H1 (cell line): ENCODE measurements at regions not wholly inside any gene's neighbourhood (a gene's known extent, or its start where the extent isn't known, plus 50 kb on each side); places are given as distances from the start of the nearest gene placed in this dataset.

Experiments used
- CTCF ChIA-PET: fragments of 300-600 bp; sonication (Branson Sonifier 250); formaldehyde crosslinking; loops from one replicate; lab custom pipeline; 2021; ENCODE audit not compliant: partially characterized antibody; lab: Charles Lee
- POLR2A ChIA-PET: fragments of 300-600 bp; sonication (Branson Sonifier 250); formaldehyde crosslinking; loops from one replicate; lab custom pipeline; 2021; ENCODE audit warnings: inconsistent platforms; ENCODE audit not compliant: partially characterized antibody; lab: Charles Lee
- DNase-seq, 2 experiments: peaks; one replicate each; pipeline versions ENCODE4 v3.0.0 to v3.0.0-alpha.2; 2010 to 2022; ENCODE audit warnings: low spot score in 2 of 2, low read depth in 1 of 2, mixed read lengths in 1 of 2
- FAIRE-seq: peaks from 2 replicates; lab custom pipeline; 2011; peaks lifted over from hg19 to GRCh38; lab: Jason Lieb, UNC
- H2AFZ ChIP-seq: 2 replicates; pipeline ENCODE4 v1.8.1; 2012; ENCODE audit warnings: low read length, inconsistent platforms
- H2AK5ac ChIP-seq: 2 replicates; pipeline ENCODE4 v1.6.1; 2013; ENCODE audit warnings: low read depth, low read length
- H2BK120ac ChIP-seq: replicated peaks from 2 replicates; pipeline ENCODE3; 2013; ENCODE audit warnings: low read depth, low read length, inconsistent platforms
- H2BK12ac ChIP-seq: 2 replicates; pipeline ENCODE4 v1.6.1; 2013; ENCODE audit warnings: low read depth, low read length
- H2BK15ac ChIP-seq: 2 replicates; pipeline ENCODE4 v1.6.1; 2013; ENCODE audit warnings: low read length
- H2BK20ac ChIP-seq: 2 replicates; pipeline ENCODE4 v1.6.1; 2013; ENCODE audit warnings: low read length
- H2BK5ac ChIP-seq: 2 replicates; pipeline ENCODE4 v1.6.1; 2013; ENCODE audit warnings: low read depth, low read length
- H3K14ac ChIP-seq: 2 replicates; pipeline ENCODE4 v1.6.1; 2013; ENCODE audit warnings: inconsistent platforms; ENCODE audit not compliant: insufficient read length
- H3K18ac ChIP-seq: 2 replicates; pipeline ENCODE4 v1.6.1; 2013; ENCODE audit warnings: low read length; ENCODE audit errors: extremely low read depth
- H3K23ac ChIP-seq: 2 replicates; pipeline ENCODE4 v1.6.1; 2013; ENCODE audit warnings: inconsistent platforms; ENCODE audit not compliant: insufficient read length
- H3K23me2 ChIP-seq: 2 replicates; pipeline ENCODE4 v1.6.1; 2013; ENCODE audit warnings: low read depth, low read length
- H3K27ac ChIP-seq: 2 replicates; pipeline ENCODE4 v1.6.1; 2011; ENCODE audit warnings: low read depth, low read length, inconsistent platforms
- H3K27me3 ChIP-seq, 4 experiments: replicated peaks in 1 of 4; 1 replicate in 1 of 4; 2 replicates in 3 of 4; pipeline versions ENCODE4 v1.6.1 to v1.8.1; 2011 to 2013; ENCODE audit warnings: low read length in 3 of 4, mild to moderate bottlenecking in 3 of 4, inconsistent platforms in 2 of 4, mixed read lengths in 2 of 4, moderate library complexity in 1 of 4; ENCODE audit not compliant: control insufficient read depth in 3 of 4, insufficient read depth in 3 of 4; ENCODE audit errors: extremely low read depth in 1 of 4
- H3K36me3 ChIP-seq, 4 experiments: 2 replicates each; pipeline versions ENCODE4 v1.6.1 to v1.8.1; 2011 to 2013; ENCODE audit warnings: mild to moderate bottlenecking in 4 of 4, low read length in 3 of 4, moderate library complexity in 2 of 4, control low read depth in 1 of 4, inconsistent platforms in 1 of 4; ENCODE audit not compliant: insufficient read depth in 4 of 4, control insufficient read depth in 2 of 4
- H3K4ac ChIP-seq: replicated peaks from 2 replicates; pipeline ENCODE3; 2013; ENCODE audit warnings: low read length, low read depth, mixed read lengths, inconsistent platforms; ENCODE audit not compliant: insufficient read length
- H3K4me1 ChIP-seq, 4 experiments: replicated peaks in 1 of 4; 1 replicate in 1 of 4; 2 replicates in 3 of 4; pipeline versions ENCODE4 v1.6.1 to v1.8.1; 2011 to 2013; ENCODE audit warnings: low read length in 3 of 4, inconsistent platforms in 2 of 4, mixed read lengths in 1 of 4; ENCODE audit not compliant: insufficient read depth in 4 of 4, control insufficient read depth in 3 of 4
- H3K4me2 ChIP-seq, 2 experiments: 2 replicates each; pipeline versions ENCODE4 v1.6.1 to v1.8.1; 2011 to 2013; ENCODE audit warnings: low read depth in 2 of 2, low read length in 2 of 2, control low read depth in 1 of 2, inconsistent platforms in 1 of 2, mild to moderate bottlenecking in 1 of 2; ENCODE audit not compliant: insufficient read depth in 1 of 2
- H3K4me3 ChIP-seq, 4 experiments: fragments of 200-600, 300-600 bp in 1 of 4; sonication (generic), shearing (Covaris generic), sonication (Bioruptor Twin) in 1 of 4; 2 replicates each; pipeline versions ENCODE4 v1.5.1 to v1.8.1; 2011 to 2016; ENCODE audit warnings: low read length in 4 of 4, low read depth in 3 of 4, control low read depth in 2 of 4, inconsistent platforms in 2 of 4, mild to moderate bottlenecking in 2 of 4, mixed read lengths in 1 of 4, moderate library complexity in 1 of 4; ENCODE audit not compliant: insufficient read depth in 2 of 4; ENCODE audit errors: extremely low read depth in 1 of 4
- H3K56ac ChIP-seq: replicated peaks from 2 replicates; pipeline ENCODE3; 2013; ENCODE audit warnings: low read depth, mild to moderate bottlenecking, mixed read lengths, low read length, inconsistent platforms; ENCODE audit not compliant: insufficient read length
- H3K79me1 ChIP-seq: 2 replicates; pipeline ENCODE4 v1.6.1; 2013; ENCODE audit warnings: low read depth, low read length, control low read depth
- H3K79me2 ChIP-seq, 2 experiments: 2 replicates each; pipeline versions ENCODE4 v1.6.1 to v1.8.1; 2012 to 2013; ENCODE audit warnings: low read length in 2 of 2, mild to moderate bottlenecking in 2 of 2, inconsistent platforms in 1 of 2; ENCODE audit not compliant: insufficient read depth in 2 of 2, control insufficient read depth in 1 of 2
- H3K9ac ChIP-seq, 4 experiments: replicated peaks in 1 of 4; 1 replicate in 1 of 4; 2 replicates in 3 of 4; pipeline versions ENCODE4 v1.6.1 to v1.8.1; 2011 to 2013; ENCODE audit warnings: low read depth in 3 of 4, low read length in 3 of 4, control low read depth in 2 of 4, mild to moderate bottlenecking in 2 of 4, moderate library complexity in 2 of 4, inconsistent platforms in 1 of 4; ENCODE audit errors: extremely low read depth in 1 of 4
- H3K9me3 ChIP-seq, 2 experiments: 2 replicates each; pipeline versions ENCODE4 v1.6.1 to v1.8.1; 2012 to 2013; ENCODE audit warnings: mild to moderate bottlenecking in 2 of 2, moderate library complexity in 2 of 2, control low read depth in 1 of 2, inconsistent platforms in 1 of 2, low read depth in 1 of 2, low read length in 1 of 2, mixed read lengths in 1 of 2; ENCODE audit not compliant: insufficient read depth in 2 of 2
- H4K20me1 ChIP-seq, 2 experiments: replicated peaks in 1 of 2; 2 replicates each; pipeline versions ENCODE3 to v1.8.1; 2011 to 2013; ENCODE audit warnings: inconsistent platforms in 2 of 2, low read length in 2 of 2, mild to moderate bottlenecking in 1 of 2; ENCODE audit not compliant: insufficient read depth in 2 of 2, control insufficient read depth in 1 of 2
- H4K5ac ChIP-seq: 2 replicates; pipeline ENCODE4 v1.6.1; 2013; ENCODE audit warnings: low read length, low read depth, mixed read lengths, inconsistent platforms; ENCODE audit not compliant: insufficient read length
- H4K8ac ChIP-seq: 2 replicates; pipeline ENCODE4 v1.8.0; 2013; ENCODE audit warnings: mild to moderate bottlenecking, moderate library complexity, low read length, inconsistent platforms; ENCODE audit not compliant: insufficient read depth; ENCODE audit errors: extremely low read depth
- H4K91ac ChIP-seq: replicated peaks from 2 replicates; pipeline ENCODE3; 2013; ENCODE audit warnings: low read length, mixed read lengths, inconsistent platforms; ENCODE audit not compliant: insufficient read length
- ASH2L ChIP-seq: fragments of 200-600, 300-600 bp; sonication (generic); IDR thresholded peaks from one replicate; pipeline ENCODE4 v1.7.1; 2017; ENCODE audit warnings: low read length
- BACH1 ChIP-seq: IDR thresholded peaks from 2 replicates; pipeline ENCODE4 v1.6.1; 2012; ENCODE audit warnings: low read length, improper control_type of control experiment
- MAFK ChIP-seq: IDR thresholded peaks from 2 replicates; pipeline ENCODE4 v1.6.1; 2012; ENCODE audit warnings: low read depth, mild to moderate bottlenecking, improper control_type of control experiment, low read length
- NRF1 ChIP-seq: IDR thresholded peaks from 2 replicates; pipeline ENCODE4 v1.6.1; 2011; ENCODE audit warnings: mild to moderate bottlenecking, low read depth, low read length, improper control_type of control experiment
- POLR2A ChIP-seq, 2 experiments: IDR thresholded peaks; 1 replicate in 1 of 2; 2 replicates in 1 of 2; pipeline ENCODE4 v1.6.1; 2011; ENCODE audit warnings: low read depth in 2 of 2, low read length in 2 of 2, mild to moderate bottlenecking in 2 of 2; ENCODE audit errors: control extremely low read depth in 1 of 2
- RNF2 ChIP-seq: fragments of 200-900, 300-1000 bp; sonication (generic); IDR thresholded peaks from 2 replicates; pipeline ENCODE4 v1.7.1; 2016; ENCODE audit warnings: borderline replicate concordance, low read depth, mild to moderate bottlenecking, antibody characterized with exemption, low read length; ENCODE audit not compliant: poor library complexity, severe bottlenecking; ENCODE audit errors: missing control alignments
- SAP30 ChIP-seq: fragments of 300-600 bp; sonication (generic); IDR thresholded peaks from 2 replicates; pipeline ENCODE4 v1.7.1; 2012; ENCODE audit warnings: low read length, moderate library complexity, mild to moderate bottlenecking, inconsistent platforms; ENCODE audit not compliant: insufficient read depth, insufficient replicate concordance
- SP2 ChIP-seq: IDR thresholded peaks from 2 replicates; pipeline ENCODE4 v1.6.1; 2012; ENCODE audit warnings: mild to moderate bottlenecking, low read length, inconsistent platforms
- SRF ChIP-seq: IDR thresholded peaks from 2 replicates; pipeline ENCODE4 v1.6.1; 2011; ENCODE audit warnings: mild to moderate bottlenecking, low read depth, low read length, moderate library complexity
- TBP ChIP-seq: IDR thresholded peaks from 2 replicates; pipeline ENCODE4 v1.6.1; 2011; ENCODE audit warnings: low read depth, low read length, improper control_type of control experiment
- TCF12 ChIP-seq: IDR thresholded peaks from 2 replicates; pipeline ENCODE4 v1.6.1; 2011; ENCODE audit warnings: low read depth, mild to moderate bottlenecking, low read length
- YY1 ChIP-seq: IDR thresholded peaks from 2 replicates; pipeline ENCODE4 v1.6.1; 2011; ENCODE audit warnings: low read depth, mild to moderate bottlenecking, low read length
- TF ChIP-seq, protein P1 (sequence below): IDR thresholded peaks from 2 replicates; pipeline ENCODE4 v1.6.1; 2012; ENCODE audit warnings: inconsistent platforms

DNA sequence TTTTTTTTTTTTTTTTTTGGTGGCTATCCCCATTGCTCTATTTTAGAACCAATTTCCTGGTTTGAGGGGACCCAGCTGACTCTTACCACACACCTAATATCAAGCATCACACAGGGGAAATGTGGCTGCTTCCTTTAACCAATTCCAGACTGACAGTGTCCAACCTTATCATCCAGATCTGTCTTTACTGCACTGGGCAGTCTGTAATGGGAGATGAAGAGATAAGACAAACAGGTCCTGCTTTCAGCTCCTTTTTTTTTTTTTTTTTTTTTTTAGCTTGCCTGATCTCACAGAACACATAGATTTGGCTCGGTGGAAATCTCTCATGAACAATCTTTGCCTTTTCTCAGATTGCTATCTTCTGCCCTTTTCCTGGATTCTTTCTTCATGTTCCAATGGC, 198.8 kb upstream of the TYRP1 start (continued):
- TF ChIP-seq RNF2, result no peak

GRCh38 chr9:12497790-12498189, 195.4 kb upstream of the TYRP1 start:
- Histone ChIP-seq H2BK5ac (no peak overlapping the region), H3K9ac (no peak overlapping the region), H3K27ac (no peak overlapping the region), H3K36me3 (no peaks in the 10 kb centered on the region), H2BK20ac (no peak overlapping the region), H2BK15ac (no peak overlapping the region), H2AK5ac (no peak overlapping the region), H4K5ac (no peak overlapping the region), H2BK120ac (no peak overlapping the region), H2BK12ac (no peak overlapping the region), H4K91ac (no peak overlapping the region), H3K9me3 (no peaks in the 10 kb centered on the region), H2AFZ (no peak overlapping the region), H3K4me3 (no peak overlapping the region), H3K79me2 (no peaks in the 10 kb centered on the region), H3K56ac (no peak overlapping the region), H3K4me1 (no peaks in the 10 kb centered on the region), H3K18ac (no peak overlapping the region), H3K14ac (no peak overlapping the region), H3K23ac (no peak overlapping the region), H4K20me1 (no peaks in the 10 kb centered on the region), H3K23me2 (no peaks in the 10 kb centered on the region), H3K4me2 (no peak overlapping the region), H3K79me1 (no peaks in the 10 kb centered on the region), H4K8ac (no peak overlapping the region), H3K27me3 (no peaks in the 10 kb centered on the region), H3K4ac (no peak overlapping the region)
- ChIA-PET CTCF (interaction anchor here (0.7 kb wide), 1 partner anchor 30 kb away, joined by 3 read pairs; no protein-coding TSS in a partner anchor), POLR2A (no interaction called here)
- FAIRE-seq (no peak), DNase-seq (no peak)
- TF ChIP-seq TCF12, result no peak
- TF ChIP-seq TBP, result no peak
- no peak for TF ChIP-seq YY1
- no peak for TF ChIP-seq SAP30
- TF ChIP-seq, protein P1, sequence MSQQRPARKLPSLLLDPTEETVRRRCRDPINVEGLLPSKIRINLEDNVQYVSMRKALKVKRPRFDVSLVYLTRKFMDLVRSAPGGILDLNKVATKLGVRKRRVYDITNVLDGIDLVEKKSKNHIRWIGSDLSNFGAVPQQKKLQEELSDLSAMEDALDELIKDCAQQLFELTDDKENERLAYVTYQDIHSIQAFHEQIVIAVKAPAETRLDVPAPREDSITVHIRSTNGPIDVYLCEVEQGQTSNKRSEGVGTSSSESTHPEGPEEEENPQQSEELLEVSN, result no peak
- TF ChIP-seq SP2, result no peak
- 0 out of 2 replicates have a peak, but pooled peaks have one; percentile 25 for TF ChIP-seq BACH1
- no peak for TF ChIP-seq POLR2A (IDR thresholded peaks at IDR 0.05; ENCODE audit: control extremely low read depth in 1 of 2, low read depth in 2 of 2, low read length in 2 of 2)
- TF ChIP-seq SRF, result no peak
- peak; percentile 26; the same call in 1 of the 2 replicates for TF ChIP-seq MAFK
- TF ChIP-seq ASH2L, result no peak
- no peak for TF ChIP-seq NRF1
